ENCODE measurements at regions not wholly inside any gene's neighbourhood (a gene's known extent, or its start where the extent isn't known, plus 50 kb on each side); places are given as distances from the start of the nearest gene placed in this dataset.

GRCh38 chr4:174091130-174091529 lies 192.3 kb downstream of the FBXO8 start:
- intact Hi-C loops (cut with DNase I): no loop called here
- no peak for DNase-seq
- Histone ChIP-seq H3K27ac (no peak overlapping the region), H3K36me3 (no peaks in the 10 kb centered on the region), H3K4me3 (no peak overlapping the region), H3K27me3 (no peaks in the 10 kb centered on the region), H3K9me3 (no peaks in the 10 kb centered on the region), H3K4me1 (peaks cover 0 to 9% (median 3%) of the 10 kb centered on the region in 4 donors)
- 76 to 88% methylated on average over 2 of the region's 2 CpGs for WGBS, 2 donors
- TF ChIP-seq POLR2A (IDR thresholded peaks at IDR 0.05) (no peak), POLR2AphosphoS5 (IDR thresholded peaks at IDR 0.05) (no peak), EP300 (IDR thresholded peaks at IDR 0.05) (no peak)
- TF ChIP-seq, protein P1, sequence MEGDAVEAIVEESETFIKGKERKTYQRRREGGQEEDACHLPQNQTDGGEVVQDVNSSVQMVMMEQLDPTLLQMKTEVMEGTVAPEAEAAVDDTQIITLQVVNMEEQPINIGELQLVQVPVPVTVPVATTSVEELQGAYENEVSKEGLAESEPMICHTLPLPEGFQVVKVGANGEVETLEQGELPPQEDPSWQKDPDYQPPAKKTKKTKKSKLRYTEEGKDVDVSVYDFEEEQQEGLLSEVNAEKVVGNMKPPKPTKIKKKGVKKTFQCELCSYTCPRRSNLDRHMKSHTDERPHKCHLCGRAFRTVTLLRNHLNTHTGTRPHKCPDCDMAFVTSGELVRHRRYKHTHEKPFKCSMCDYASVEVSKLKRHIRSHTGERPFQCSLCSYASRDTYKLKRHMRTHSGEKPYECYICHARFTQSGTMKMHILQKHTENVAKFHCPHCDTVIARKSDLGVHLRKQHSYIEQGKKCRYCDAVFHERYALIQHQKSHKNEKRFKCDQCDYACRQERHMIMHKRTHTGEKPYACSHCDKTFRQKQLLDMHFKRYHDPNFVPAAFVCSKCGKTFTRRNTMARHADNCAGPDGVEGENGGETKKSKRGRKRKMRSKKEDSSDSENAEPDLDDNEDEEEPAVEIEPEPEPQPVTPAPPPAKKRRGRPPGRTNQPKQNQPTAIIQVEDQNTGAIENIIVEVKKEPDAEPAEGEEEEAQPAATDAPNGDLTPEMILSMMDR (IDR thresholded peaks at IDR 0.05): no peak

GRCh38 chr4:174089711-174090110 lies 193.8 kb downstream of the FBXO8 start:
- 77 to 78% methylated on average over 4 of the region's 4 CpGs for WGBS, 2 donors
- no peaks in the 10 kb centered on the region for H3K9me3 ChIP-seq

GRCh38 chr4:174088795-174089194 lies 194.7 kb downstream of the FBXO8 start:
- no peaks in the 10 kb centered on the region for H3K36me3 ChIP-seq
- H3K9me3 ChIP-seq: no peaks in the 10 kb centered on the region
- WGBS, 2 donors: 76 to 77% methylated on average over 3 of the region's 3 CpGs
- H3K4me1 ChIP-seq: peaks cover 0 to 9% (median 3%) of the 10 kb centered on the region in 4 donors
- intact Hi-C loops (cut with DNase I): no loop called here
- no peak for DNase-seq
- TF ChIP-seq POLR2A (IDR thresholded peaks at IDR 0.05) (no peak), POLR2AphosphoS5 (IDR thresholded peaks at IDR 0.05) (no peak), EP300 (IDR thresholded peaks at IDR 0.05) (no peak)
- TF ChIP-seq, protein P1 (IDR thresholded peaks at IDR 0.05): no peak
- H3K4me3 ChIP-seq: no peak overlapping the region
- no peaks in the 10 kb centered on the region for H3K27me3 ChIP-seq
- no peak overlapping the region for H3K27ac ChIP-seq

More at GRCh38 chr4:174089711-174090110, 193.8 kb downstream of the FBXO8 start:
- Histone ChIP-seq H3K4me3 (no peak overlapping the region), H3K27me3 (no peaks in the 10 kb centered on the region), H3K36me3 (no peaks in the 10 kb centered on the region), H3K27ac (no peak overlapping the region), H3K4me1 (peaks cover 0 to 9% (median 3%) of the 10 kb centered on the region in 4 donors)
- no peak for DNase-seq
- TF ChIP-seq POLR2A (IDR thresholded peaks at IDR 0.05): no peak
- TF ChIP-seq, protein P1 (IDR thresholded peaks at IDR 0.05): no peak
- TF ChIP-seq POLR2AphosphoS5 (IDR thresholded peaks at IDR 0.05): no peak
- TF ChIP-seq EP300 (IDR thresholded peaks at IDR 0.05): no peak
- intact Hi-C loops (cut with DNase I): no loop called here

DNA sequence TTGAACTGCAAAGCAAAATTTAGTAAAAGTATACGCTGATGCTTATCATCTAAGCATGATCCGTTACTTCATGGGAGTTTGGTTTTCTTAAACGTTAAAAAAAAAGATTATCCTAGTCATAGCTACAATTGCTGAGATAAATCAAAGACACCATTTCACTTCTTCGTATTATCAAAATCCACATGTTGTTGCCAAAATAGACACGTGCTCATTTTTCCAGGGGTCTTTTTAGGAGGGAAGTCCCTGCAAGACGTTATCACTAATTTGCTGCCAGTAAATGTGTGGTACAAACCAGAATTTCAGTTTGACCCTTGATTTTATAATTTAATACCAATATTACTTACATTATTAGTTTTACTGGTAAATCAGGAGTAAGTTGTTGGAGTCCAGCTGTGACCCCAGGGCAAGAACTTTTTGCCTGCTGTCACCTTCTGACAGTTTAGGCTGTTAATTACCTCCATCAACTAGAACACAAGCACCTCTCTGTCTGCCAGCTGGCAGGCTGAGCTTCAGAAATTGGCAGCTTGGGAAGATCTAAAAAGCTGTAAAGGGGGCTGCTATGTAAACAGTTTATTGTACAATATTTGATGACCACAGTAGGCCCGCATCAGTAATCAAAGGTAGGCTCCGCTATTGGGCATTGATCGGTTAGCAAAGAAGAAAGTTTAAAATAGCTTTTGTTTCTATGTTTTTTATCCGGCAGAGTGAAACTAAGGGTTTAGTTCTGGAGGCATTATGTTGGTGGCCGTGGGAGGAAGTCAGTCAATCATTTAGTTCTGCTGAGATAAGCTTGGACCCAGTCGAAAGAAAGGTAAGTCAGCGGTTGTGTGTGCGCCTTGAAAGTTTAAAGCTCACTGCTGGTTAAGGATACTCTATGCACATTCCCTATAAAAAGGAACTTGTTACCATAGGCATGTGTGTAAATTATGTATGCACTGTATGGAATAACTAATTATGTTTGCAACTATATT lies 196.4 kb downstream of the FBXO8 start:
- DNase-seq: no peak
- intact Hi-C loops (cut with DNase I): no loop called here
- Histone ChIP-seq H3K36me3 (no peaks in the 10 kb centered on the region), H3K27me3 (no peaks in the 10 kb centered on the region), H3K9me3 (no peaks in the 10 kb centered on the region), H3K27ac (no peak overlapping the region), H3K4me3 (no peak overlapping the region), H3K4me1 (peaks cover 0 to 9% (median 3%) of the 10 kb centered on the region in 4 donors)
- WGBS, 2 donors: 48 to 60% methylated on average over 14 of the region's 14 CpGs
- TF ChIP-seq EP300 (IDR thresholded peaks at IDR 0.05) (no peak), POLR2AphosphoS5 (IDR thresholded peaks at IDR 0.05) (no peak), POLR2A (IDR thresholded peaks at IDR 0.05) (no peak)
- TF ChIP-seq, protein P1 (IDR thresholded peaks at IDR 0.05): no peak
